Smooth muscle cell (in vitro differentiated cells): ENCODE measurements at regions not wholly inside any gene's neighbourhood (a gene's known extent, or its start where the extent isn't known, plus 50 kb on each side); places are given as distances from the start of the nearest gene placed in this dataset. TPM values are rescaled to one million over a fixed set of nuclear protein-coding genes. Genes with fewer than 3 reads are reported as not detected.

ENCODE experiments used
- DNase-seq: peaks from one replicate; lab custom pipeline; 2025; ENCODE audit not compliant: unreplicated experiment; lab: John Stamatoyannopoulos, UW
- H2AFZ ChIP-seq: fragments of 200-600 bp; sonication (generic); 2 replicates; pipeline ENCODE4 v1.6.0; 2016; ENCODE audit warnings: antibody characterized with exemption, low read depth, mild to moderate bottlenecking
- H3F3A ChIP-seq: fragments of 200-600 bp; sonication (generic); 2 replicates; pipeline ENCODE4 v1.6.0; 2017; ENCODE audit warnings: antibody characterized with exemption, low read depth
- H3K27ac ChIP-seq: fragments of 200-600 bp; sonication (generic); 2 replicates; pipeline ENCODE4 v1.5.1; 2016; ENCODE audit warnings: low read depth, mild to moderate bottlenecking
- H3K27me3 ChIP-seq: fragments of 200-600 bp; sonication (generic); 2 replicates; pipeline ENCODE4 v1.6.1; 2016; ENCODE audit warnings: low read depth, mild to moderate bottlenecking
- H3K36me3 ChIP-seq: fragments of 200-600 bp; sonication (generic); 2 replicates; pipeline ENCODE4 v1.5.1; 2016; ENCODE audit warnings: low read depth
- H3K4me1 ChIP-seq: fragments of 200-600 bp; sonication (generic); 2 replicates; pipeline ENCODE4 v1.5.1; 2016; ENCODE audit warnings: low read depth
- H3K4me2 ChIP-seq: fragments of 200-600 bp; sonication (generic); 2 replicates; pipeline ENCODE4 v1.6.0; 2016; ENCODE audit warnings: mild to moderate bottlenecking
- H3K4me3 ChIP-seq: fragments of 200-600 bp; sonication (generic); 2 replicates; pipeline ENCODE4 v1.5.1; 2016; ENCODE audit warnings: mild to moderate bottlenecking
- H3K79me2 ChIP-seq: fragments of 200-600 bp; sonication (generic); 2 replicates; pipeline ENCODE4 v1.6.0; 2016; ENCODE audit warnings: low read depth, mild to moderate bottlenecking
- H3K9ac ChIP-seq: fragments of 200-600 bp; sonication (generic); 2 replicates; pipeline ENCODE4 v1.6.0; 2016; ENCODE audit warnings: low read depth
- H3K9me3 ChIP-seq: fragments of 200-600 bp; sonication (generic); replicated peaks from 2 replicates; pipeline ENCODE4 v1.5.1; 2016; ENCODE audit warnings: low read depth
- H4K20me1 ChIP-seq: fragments of 200-600 bp; sonication (generic); 2 replicates; pipeline ENCODE4 v1.6.0; 2016; ENCODE audit warnings: low read depth
- WGBS: methylation state at CpG from one replicate; pipeline ENCODE4 v1.1.7; 2016; ENCODE audit warnings: low lambda C conversion rate; 5-methylcytosine and 5-hydroxymethylcytosine counted together
- small RNA-seq: library from RNA; depleted of rRNA; stranded (forward); fragments of <200 nt; gene quantifications from one replicate; pipeline ENCODE3, GENCODE V24; 2014
- TF ChIP-seq, protein P1 (sequence below): fragments of 200-600 bp; sonication (generic); IDR thresholded peaks from 2 replicates; pipeline ENCODE4 v1.5.1; 2017; ENCODE audit warnings: borderline replicate concordance, mild to moderate bottlenecking, antibody characterized with exemption; ENCODE audit not compliant: insufficient read depth, poor library complexity, severe bottlenecking

DNA sequence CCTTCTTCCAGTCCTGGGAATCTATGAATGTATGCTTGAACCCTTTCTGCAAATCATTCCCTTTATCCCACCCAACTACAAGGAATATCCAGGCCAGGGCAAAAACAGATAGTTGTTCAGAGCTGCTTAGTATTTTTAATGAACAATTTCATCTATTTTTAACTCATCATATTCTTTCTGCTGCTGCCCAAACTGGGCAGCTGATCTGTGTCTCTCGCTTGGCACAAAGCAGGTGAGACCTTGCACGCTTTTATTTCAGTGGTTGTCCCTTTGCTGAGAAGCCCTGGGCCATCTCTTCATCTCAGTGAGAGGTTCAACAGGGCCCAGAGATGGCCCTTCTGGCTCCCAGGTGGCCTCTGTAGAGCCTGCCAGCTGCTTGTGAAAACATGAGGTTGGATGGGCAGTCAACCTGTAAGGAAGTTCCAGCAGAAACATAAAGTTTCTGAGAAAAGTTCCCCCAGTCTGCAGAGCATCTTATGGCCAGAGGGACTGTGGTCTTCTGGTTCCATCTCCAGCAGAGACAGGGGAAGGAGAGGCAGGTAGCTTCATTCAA is 57.5 kb downstream of the MYCN start:
- Histone ChIP-seq H3K79me2 (no peaks in the 10 kb centered on the region), H3K9me3 (no peaks in the 10 kb centered on the region), H3K9ac (no peak overlapping the region), H3K36me3 (no peaks in the 10 kb centered on the region), H3K27ac (no peak overlapping the region), H3K4me3 (no peak overlapping the region), H2AFZ (no peak overlapping the region), H3K4me1 (no peaks in the 10 kb centered on the region), H3K4me2 (no peak overlapping the region), H4K20me1 (no peaks in the 10 kb centered on the region), H3F3A (no peaks in the 10 kb centered on the region), H3K27me3 (no peaks in the 10 kb centered on the region)
- WGBS = 100% methylated on average over 2 of the region's 2 CpGs
- no peak for DNase-seq
- TF ChIP-seq, protein P1, sequence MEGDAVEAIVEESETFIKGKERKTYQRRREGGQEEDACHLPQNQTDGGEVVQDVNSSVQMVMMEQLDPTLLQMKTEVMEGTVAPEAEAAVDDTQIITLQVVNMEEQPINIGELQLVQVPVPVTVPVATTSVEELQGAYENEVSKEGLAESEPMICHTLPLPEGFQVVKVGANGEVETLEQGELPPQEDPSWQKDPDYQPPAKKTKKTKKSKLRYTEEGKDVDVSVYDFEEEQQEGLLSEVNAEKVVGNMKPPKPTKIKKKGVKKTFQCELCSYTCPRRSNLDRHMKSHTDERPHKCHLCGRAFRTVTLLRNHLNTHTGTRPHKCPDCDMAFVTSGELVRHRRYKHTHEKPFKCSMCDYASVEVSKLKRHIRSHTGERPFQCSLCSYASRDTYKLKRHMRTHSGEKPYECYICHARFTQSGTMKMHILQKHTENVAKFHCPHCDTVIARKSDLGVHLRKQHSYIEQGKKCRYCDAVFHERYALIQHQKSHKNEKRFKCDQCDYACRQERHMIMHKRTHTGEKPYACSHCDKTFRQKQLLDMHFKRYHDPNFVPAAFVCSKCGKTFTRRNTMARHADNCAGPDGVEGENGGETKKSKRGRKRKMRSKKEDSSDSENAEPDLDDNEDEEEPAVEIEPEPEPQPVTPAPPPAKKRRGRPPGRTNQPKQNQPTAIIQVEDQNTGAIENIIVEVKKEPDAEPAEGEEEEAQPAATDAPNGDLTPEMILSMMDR = no peak

GRCh38 chr2:15996536-15997423 is 56.4 kb downstream of the MYCN start:
- Histone ChIP-seq H4K20me1 (no peaks in the 10 kb centered on the region), H3K27ac (no peak overlapping the region), H3K36me3 (no peaks in the 10 kb centered on the region), H2AFZ (no peak overlapping the region), H3K4me1 (no peaks in the 10 kb centered on the region), H3K9me3 (no peaks in the 10 kb centered on the region), H3K4me3 (no peak overlapping the region), H3K27me3 (no peaks in the 10 kb centered on the region), H3F3A (no peaks in the 10 kb centered on the region), H3K9ac (no peak overlapping the region), H3K4me2 (no peak overlapping the region), H3K79me2 (no peaks in the 10 kb centered on the region)
- no peak for DNase-seq
- TF ChIP-seq, protein P1 = no peak
- WGBS = 75% methylated on average over 10 of the region's 10 CpGs

Small RNA genes lying in the stretch of these regions (small RNA-seq; reads per million reads assigned to genes)
- gene AC174048.1 (not detected), gene RF00561 (not detected)
